Urothelium cell line (cell line): ENCODE measurements at regions not wholly inside any gene's neighbourhood (a gene's known extent, or its start where the extent isn't known, plus 50 kb on each side); places are given as distances from the start of the nearest gene placed in this dataset.
"Not testable (repeated sequence)": the region's sequence is repeated elsewhere in the genome, so short reads cannot be mapped to it uniquely, and the experiment has no call there.

Experiments
- DNase-seq: peaks from one replicate; pipeline ENCODE4 v3.0.0; 2011; ENCODE audit warnings: low spot score, mixed read lengths
- FAIRE-seq: peaks from 2 replicates; lab custom pipeline; 2011; peaks lifted over from hg19 to GRCh38; lab: Jason Lieb, UNC

DNA sequence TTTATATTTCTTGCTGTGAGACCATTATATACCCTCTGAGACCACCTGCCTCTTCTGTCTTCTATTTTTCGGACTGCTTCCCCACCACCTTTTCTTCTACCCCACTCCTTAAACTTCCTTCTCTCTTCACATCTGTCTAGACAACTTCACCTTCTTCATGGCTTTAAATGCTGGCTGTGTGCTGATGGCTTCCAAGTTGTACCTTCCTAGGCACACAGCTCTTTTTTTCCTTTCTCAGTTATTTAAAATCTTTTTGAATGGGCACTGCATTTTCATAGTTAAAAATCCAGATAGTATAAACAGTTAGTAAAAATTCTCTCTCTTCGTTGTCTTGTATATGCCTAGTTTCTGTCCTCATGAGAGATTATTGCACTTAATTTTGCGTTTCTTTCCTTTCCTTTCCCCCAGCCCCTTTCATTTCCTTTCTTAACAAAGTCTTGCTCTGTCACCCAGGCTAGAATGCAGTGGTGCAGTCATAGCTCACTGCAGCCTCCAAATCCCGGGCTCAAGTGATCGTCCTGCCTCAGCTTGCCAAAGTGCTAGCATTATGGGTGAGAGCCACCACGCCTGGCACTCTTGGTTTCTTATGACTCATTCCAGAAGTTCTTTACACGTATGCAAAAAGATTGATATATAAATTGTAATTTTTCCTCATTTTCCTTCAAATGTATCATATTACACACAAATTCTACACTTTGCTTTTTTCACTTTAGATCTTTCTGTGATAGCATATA, 114.3 kb downstream of the NPIPB5 start:
- DNase-seq (no peak), FAIRE-seq (no peak)

DNA sequence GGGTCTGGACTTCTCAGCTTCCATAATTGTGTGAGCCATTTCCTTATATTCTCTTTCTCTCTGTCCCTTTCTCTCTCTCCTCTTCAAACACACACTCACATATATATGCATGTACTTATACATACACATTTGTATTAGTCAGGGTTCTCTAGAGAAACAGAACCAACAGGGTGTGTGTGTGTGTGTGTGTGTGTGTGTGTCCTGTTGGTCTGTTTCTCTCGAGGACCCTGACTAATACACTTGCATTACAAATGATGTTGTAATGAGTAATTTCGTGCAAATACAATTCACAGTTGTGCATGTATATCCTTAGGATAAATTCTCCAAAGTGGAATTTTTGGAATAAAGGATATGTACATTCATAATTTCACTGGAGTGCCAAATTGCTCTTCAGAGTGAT, 115.3 kb downstream of the NPIPB5 start:
- no peak for FAIRE-seq
- no peak for DNase-seq

DNA sequence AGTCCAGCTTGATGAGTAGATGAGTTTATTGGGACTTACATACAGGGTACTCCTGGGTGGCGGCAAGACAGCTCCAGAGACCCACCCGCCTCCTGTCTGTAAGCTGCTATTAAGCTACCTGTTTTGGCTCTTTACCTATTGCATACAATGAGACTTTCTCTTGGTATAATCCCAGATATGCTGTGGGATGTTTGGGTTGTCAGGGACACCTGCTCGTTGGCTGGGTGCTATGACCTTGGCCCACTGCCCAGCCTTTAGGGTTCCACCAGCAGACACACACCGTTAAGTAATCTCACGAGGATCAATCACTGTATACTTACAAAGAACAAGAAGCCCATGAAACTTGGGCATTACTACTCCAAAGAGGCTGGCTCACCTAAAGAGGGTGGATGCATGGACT, 116.4 kb downstream of the NPIPB5 start:
- DNase-seq (no peak), FAIRE-seq (no peak)

DNA sequence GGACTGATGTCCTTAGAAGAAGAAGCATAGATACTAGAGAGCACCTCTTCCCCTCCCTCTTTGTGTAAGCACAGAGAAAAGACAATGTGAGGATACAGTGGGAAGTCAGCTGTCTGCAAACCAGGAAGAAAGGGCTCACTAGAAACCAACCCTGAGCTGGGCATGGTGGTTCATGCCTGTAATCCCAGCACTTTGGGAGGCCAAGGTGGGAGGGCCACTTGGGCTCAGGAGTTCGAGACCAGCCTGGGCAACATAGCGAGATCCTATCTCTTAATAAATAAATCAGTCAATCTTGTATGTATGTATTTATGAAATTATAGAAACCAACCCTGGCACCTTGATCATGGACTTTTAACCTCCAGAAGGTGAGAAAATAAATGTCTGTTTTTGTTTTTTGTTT, 118.3 kb downstream of the NPIPB5 start:
- DNase-seq (no peak), FAIRE-seq (no peak)

DNA sequence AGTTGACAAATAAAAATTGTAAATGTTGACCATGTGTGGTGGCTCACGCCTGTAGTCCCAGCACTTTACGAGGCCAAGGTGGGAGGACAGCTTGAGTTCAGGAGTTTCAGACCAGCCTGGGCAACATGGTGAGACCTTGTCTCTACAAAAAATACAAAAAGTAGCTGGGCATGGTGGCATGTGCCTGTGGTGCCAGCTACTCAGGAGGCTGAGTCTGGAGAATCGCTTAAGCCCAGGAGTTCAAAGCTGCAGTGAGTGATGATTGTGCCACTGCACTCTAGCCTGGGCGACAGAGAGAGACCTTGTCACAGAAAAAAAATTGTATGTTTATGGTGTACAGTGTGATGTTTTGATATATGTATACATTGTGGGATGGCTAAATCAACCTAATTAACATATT, 119.6 kb downstream of the NPIPB5 start:
- FAIRE-seq, result no peak
- DNase-seq, result no peak

DNA sequence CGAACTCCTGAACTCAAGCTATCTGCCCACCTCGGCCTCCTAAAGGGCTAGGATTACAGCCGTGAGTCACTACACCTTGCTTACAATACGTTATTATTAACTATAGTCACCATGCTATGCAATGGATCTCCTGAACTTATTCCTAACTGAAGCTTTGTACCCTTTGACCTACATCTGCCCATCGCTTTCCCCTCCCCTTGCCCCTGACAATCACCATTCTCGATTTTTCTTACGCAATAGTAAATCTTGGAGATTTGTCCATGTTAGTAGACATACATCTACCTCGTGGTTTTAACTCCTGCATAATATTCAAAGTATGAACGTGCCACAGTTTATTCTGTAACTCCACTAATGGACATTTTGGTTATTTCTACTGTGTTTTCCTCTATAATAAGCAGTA, 120.6 kb downstream of the NPIPB5 start:
- no peak for FAIRE-seq

DNA sequence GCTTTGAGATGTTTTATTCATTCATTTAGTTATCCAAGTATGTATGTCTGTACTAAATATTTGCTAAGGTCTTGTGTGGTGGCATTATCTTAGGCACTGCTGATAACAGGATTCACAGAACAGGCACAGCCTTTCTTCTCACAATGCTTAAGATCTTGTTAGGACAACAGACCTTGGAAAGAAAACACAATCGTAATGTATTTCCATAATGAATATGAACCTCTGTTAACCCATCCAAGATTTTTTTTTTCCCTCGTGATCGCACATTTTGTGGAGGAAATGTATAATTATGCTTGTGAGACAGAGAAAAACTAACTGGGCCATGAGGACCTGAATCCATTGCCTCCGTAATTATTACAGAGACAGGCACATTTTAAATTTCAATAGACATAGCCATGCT, 121.9 kb downstream of the NPIPB5 start:
- FAIRE-seq (no peak), DNase-seq (no peak)

More for the DNA sequence above, 120.6 kb downstream of the NPIPB5 start:
- no peak for DNase-seq

DNA sequence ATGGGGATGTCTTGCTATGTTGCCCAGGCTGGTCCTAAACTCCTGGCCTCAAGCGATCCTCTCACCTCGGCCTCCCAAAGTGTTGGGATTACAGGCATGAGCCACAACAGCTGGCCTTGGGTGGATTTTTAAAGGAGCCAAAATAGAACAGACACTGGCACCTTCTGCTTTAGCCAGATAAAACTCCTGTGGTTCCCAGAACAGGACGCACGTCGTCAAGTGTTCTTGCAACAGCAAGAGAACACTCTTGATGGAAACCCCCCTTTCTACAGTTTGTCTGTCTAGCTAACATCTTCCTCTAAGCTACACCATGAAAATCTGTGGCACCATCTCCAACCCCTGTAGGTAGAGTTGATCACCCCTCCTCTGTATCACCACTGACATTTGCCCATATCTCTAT, 122.6 kb downstream of the NPIPB5 start:
- DNase-seq (no peak), FAIRE-seq (no peak)

DNA sequence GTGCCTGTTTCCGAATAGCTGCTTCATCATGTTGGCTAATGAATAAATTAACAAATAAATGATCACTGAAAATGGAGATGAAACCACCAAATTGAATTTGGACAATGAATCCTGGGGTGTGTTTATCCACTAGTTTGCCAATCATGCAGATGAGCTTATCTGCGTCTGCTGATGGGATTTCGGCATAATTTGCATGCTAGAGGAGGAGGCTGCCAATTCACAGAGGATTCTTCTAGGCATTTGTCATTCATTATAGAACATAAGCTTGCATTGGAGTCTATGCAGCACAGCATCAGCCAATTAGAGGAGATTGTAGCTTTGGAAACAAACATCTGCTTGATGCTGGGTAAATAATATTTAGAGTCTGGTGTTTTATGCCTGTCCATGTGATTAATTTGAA, 123.1 kb downstream of the NPIPB5 start:
- no peak for FAIRE-seq
- no peak for DNase-seq

DNA sequence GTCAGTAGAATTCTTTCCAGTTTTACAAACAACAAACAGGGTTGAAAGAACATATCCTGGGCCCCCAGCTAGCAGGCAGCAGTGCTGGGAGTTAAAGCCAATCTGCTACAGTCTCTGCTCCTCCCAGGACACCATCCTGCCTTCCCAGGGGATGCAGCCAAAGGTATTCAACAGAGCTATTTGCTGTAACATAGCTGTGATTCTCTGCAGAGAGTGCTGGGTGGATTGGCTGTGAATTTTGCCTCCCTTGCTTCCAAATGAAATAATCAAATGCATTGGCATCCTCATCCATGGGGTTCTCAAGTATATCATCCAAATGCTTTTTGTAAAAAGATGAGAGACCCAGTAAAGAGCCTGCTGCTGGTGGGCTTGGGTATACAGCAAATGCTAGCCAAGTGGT, 124.3 kb downstream of the NPIPB5 start:
- no peak for DNase-seq
- no peak for FAIRE-seq

DNA sequence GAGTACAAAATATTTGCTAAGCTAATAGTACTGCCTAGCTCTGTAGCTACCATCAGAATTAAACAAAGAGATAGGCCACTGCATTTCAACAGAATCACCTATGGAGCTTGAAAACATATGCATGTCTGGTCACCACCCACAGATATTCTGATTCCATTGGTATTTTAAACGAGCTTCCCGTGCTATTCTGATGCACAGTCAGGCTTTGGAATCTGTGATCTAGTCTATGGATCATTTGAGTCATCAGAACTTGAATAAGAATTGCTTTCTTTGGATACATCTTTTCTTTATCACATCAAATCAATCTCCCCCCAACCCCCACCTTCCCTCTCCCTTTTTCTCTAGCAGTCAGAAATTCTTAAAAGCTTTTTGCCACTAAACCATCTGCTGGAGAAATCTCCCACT, 124.7 kb downstream of the NPIPB5 start:
- FAIRE-seq, result no peak
- no peak for DNase-seq

DNA sequence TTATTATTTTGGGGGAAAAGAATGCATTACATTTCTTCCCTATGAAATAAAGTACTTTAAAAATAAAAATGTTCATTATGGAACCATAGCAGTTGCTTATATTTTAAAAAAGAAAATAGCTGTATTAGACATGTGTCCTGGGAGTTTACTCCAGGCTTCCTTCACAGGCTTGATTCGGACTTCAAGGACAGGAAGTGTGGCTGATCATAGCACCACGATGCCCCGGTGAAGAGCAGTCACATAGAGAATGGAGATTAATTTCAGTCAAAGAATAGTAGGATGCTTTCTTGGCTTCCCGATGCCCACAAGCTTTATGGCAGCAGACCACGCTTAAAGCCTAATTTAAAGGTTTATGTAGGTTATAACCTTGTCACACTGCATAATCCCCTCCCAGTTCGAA, 125.1 kb downstream of the NPIPB5 start:
- FAIRE-seq (no peak), DNase-seq (no peak)

DNA sequence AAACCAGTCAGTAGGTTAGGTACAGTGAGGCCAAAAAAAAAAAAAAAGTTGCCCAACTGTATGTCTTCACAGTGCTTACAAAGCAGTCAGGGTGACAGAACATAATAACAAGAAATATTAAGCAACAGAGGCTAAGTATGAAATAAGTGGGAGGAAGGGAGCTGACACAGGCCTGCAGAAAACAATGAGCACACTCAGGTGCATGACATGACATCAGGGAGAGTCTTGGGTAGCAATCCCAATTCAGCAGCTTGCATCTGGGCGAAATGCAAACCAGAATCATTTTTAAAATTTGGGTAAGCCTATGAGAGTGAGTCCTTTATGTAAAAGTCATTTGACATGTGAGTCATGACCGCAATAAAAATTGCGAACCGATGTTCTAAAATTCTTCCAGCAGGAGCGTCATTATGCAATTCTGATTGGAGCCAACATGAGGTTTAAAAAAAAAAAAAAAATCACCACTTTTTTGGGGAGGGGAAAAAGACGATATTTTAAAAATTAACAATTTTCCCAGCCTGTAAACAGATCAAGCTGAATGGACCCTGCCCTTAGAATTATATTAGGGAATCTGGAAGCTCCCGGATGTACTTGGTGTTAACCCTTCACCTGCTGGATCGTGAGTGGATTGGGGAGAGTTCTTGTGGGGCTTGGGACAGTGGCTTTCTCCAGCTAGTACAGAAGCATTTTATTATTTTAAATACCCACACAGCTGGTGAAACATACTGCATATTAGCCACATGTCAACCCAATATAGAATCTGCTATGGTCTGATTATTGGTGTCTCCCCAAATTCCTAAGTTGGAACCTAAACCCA, 127.9 kb downstream of the NPIPB5 start:
- DNase-seq, result peak; percentile 76
- FAIRE-seq, result no peak

DNA sequence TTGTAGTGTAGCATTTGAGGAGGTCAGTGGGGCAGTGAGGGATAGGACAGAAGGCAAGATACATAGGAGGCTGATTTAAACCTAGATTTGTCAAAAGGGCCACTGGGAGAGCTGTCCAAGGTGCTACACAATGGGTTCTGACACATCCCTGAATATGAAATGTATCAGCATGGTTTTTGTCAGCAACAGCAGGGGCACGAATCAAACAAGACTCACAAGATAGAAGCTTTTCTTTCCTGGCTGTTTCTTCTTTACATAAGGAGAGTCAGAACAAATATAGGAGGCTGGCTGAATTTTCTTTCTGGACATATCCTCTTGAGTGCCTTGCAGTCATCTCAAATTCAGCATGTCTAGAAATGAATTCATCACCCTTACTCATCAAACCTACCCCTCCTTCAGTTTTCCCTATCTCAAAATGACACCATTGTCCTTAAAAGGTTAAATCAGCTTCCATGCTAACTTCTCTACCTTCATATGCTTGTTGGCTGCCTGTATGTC, 130.5 kb downstream of the NPIPB5 start:
- FAIRE-seq, result no peak
- peak; percentile 60 for DNase-seq

DNA sequence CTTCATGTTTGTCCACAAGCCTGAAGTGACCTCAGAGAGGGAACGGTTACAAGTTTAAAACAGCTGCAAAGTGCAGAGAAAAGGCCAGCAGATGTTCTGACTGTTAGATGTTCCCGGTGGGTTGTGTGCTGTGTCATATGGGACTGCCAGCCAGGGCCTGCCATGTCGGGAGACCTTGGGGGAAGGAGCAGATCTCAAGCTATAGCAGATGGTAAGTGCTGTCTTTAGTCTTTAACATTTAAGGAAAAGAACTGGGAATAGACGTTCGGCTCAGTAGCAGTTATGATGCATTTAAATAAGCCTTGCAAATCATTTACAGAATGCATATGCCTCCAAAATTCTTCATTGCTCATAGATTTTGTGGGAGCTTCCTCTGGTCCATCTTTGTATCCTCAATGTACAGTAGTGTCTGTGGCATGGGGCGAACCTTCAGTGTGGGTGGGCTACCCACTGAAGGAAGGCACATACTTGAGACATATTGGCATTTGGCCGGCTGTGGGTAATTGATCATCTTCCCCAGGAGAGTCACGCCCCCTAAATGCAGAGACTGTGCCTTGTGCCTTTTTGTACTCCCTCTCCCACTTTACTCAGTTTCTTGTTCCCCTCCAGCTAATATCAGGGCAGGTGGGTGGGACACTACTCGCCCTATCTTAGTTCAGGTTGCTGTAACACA, 131.9 kb downstream of the NPIPB5 start:
- FAIRE-seq, result no peak

DNA sequence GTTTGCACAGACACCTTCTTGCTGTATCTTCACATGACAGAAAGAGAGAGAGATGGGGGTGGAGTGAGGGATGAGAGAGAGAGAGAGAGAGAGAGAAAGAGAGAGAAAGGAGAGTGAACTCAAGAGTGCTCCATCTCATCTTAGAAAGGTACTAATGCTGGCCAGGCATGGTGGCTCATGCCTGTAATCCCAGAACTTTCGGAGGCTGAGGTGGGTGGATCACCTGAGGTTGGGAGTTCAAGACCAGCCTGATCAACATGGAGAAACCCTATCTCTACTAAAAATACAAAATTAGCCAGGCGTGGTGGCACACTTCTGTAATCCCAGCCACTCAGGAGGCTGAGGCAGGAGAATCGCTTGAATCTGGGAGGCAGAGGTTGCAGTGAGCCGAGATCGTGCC, 132.5 kb downstream of the NPIPB5 start:
- not testable (repeated sequence) for FAIRE-seq, DNase-seq

More for the DNA sequence above, 131.9 kb downstream of the NPIPB5 start:
- no peak for DNase-seq

DNA sequence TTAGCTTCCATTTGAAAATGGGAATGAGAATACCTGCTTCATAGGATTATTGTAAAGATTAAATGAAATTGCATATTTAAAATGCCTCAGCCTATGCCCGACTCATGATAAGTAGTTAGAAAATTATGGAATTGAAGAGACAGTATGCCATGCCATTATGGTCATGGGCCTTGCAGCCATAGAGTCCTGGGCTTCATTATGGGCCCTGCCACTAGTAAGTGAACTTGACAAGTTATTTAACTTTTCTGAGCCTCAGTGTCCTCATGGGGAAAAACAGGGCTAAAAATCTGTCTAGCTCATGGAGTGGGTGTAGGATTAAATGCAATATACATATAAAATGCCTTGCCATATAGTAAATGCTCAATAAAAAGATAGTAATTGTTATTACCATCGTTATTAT, 133.2 kb downstream of the NPIPB5 start:
- DNase-seq (no peak), FAIRE-seq (no peak)

DNA sequence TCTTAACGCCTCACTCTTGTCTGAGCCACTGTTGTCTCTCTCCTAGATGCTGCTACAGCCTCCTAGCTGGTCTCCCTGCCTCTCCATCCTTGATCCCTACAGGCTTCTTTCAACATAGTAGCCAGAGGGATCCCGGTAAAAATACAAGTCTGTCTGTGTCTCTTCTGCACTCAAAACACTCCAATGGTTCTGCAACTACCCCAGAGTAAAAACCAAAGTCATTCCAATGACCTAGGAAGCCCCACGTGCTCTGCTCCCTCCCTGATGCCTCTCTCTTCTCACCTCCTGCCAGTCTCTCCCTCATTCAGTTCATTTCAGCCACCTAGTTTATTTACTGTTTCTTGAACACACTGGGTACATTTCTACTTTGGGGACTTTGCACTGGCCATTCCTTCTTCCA, 135.2 kb downstream of the NPIPB5 start:
- no peak for DNase-seq

DNA sequence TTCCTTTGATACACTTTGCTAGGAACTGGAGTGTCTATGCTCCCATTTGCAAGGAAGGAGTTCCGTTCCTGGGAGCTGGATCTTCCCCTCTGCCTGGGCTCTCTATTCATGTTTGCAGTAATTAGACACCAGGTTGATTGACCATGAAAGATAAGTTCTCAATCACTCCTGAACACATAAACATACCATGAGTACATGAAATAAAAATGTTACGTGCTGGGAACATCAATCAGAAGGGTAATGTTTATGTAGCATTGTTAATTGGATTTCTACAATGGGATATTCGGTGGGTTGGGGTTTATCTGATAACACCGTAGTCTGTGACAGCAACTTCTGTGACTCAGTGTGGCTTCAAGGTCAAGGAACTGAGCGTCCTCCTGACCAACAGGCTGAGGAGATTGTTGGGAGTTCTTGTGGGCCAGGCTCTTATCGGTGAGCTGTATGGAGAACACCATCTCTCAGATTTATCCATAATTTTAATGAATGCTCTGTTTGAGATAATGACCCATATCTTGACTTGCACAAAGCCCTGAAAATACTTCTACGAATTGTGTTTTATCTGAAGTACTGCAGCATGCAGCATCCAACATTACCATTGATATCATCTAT, 136.4 kb downstream of the NPIPB5 start:
- FAIRE-seq (no peak), DNase-seq (no peak)

More for the DNA sequence above, 135.2 kb downstream of the NPIPB5 start:
- no peak for FAIRE-seq

DNA sequence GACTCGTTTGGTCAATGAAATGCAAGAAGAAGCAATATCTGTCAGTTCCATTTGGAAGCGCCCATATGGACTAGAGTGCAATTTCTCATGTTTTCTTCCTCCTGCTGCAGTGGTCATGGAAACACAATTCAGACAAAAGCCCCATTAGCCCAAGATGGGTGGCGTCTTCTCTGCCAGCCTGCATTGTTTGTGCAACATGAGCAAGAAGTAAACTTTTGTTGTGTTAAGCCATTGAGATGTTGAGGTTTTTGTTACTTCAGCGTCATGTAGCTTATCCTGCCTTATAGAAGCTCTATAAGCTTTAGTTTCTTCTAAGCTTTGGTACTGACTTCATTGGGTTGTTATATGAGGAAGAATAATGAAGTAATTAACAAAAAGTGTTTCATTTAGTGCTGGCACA, 137.4 kb downstream of the NPIPB5 start:
- DNase-seq, result no peak
- no peak for FAIRE-seq

DNA sequence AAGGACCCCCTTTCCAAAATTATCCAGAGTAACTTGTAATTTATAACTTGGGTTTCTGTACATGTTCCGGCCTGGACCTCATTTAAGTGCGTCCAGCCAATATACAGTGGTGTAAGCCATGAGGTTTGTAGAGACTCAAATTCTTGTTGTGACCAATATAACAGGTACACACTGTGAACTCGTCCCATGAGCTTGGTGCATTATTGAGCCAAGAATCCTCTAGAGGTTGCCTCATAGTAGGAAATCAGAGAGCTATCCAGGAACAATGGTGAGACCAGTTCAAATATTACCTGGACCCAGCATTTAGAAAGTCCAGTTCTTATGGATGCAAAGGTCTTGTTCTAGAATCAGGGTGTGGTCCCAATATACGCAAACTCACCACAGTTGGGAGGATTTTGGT, 138.2 kb downstream of the NPIPB5 start:
- DNase-seq, result no peak
- FAIRE-seq, result no peak
